PFSK-1 (cell line): ENCODE measurements at regions not wholly inside any gene's neighbourhood (a gene's known extent, or its start where the extent isn't known, plus 50 kb on each side); places are given as distances from the start of the nearest gene placed in this dataset.

Experiments used
- POLR2AphosphoS5 ChIP-seq: IDR thresholded peaks from 2 replicates; pipeline ENCODE4 v1.6.1; 2012; ENCODE audit warnings: low read depth, mild to moderate bottlenecking, control low read depth, low read length, moderate library complexity
- SIN3A ChIP-seq: IDR thresholded peaks from 2 replicates; pipeline ENCODE4 v1.6.1; 2012; ENCODE audit warnings: mild to moderate bottlenecking, low read length, moderate library complexity, borderline replicate concordance; ENCODE audit not compliant: insufficient read depth
- TF ChIP-seq, protein P1 (sequence below), 2 experiments: IDR thresholded peaks; 2 replicates each; pipeline versions ENCODE4 v1.6.1 to v1.8.0; 2011 to 2012; ENCODE audit warnings: low read depth in 2 of 2, low read length in 2 of 2, control low read depth in 1 of 2, inconsistent platforms in 1 of 2, mild to moderate bottlenecking in 1 of 2, moderate library complexity in 1 of 2; ENCODE audit not compliant: insufficient read depth in 1 of 2

DNA sequence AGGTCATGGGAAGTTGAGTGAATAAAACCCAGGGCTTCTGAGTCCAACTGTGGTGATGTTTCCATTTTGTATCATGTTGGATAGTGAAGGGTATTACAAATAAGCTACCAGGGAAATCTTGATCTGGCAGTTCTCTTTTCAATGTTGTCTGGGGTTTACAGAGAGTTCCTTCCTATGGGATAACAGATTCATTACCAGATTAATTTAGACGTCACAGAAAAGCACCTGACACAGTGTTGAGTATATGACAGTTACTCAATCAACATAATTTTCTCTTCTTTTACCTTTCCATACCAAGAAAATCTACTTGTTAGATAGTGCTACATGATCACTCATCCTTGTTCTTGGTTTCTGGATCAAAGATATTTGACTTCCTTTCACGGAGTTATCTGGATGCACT is 270.9 kb downstream of the ACTL7B start:
- TF ChIP-seq POLR2AphosphoS5 (no peak), SIN3A (no peak)
- TF ChIP-seq, protein P1, sequence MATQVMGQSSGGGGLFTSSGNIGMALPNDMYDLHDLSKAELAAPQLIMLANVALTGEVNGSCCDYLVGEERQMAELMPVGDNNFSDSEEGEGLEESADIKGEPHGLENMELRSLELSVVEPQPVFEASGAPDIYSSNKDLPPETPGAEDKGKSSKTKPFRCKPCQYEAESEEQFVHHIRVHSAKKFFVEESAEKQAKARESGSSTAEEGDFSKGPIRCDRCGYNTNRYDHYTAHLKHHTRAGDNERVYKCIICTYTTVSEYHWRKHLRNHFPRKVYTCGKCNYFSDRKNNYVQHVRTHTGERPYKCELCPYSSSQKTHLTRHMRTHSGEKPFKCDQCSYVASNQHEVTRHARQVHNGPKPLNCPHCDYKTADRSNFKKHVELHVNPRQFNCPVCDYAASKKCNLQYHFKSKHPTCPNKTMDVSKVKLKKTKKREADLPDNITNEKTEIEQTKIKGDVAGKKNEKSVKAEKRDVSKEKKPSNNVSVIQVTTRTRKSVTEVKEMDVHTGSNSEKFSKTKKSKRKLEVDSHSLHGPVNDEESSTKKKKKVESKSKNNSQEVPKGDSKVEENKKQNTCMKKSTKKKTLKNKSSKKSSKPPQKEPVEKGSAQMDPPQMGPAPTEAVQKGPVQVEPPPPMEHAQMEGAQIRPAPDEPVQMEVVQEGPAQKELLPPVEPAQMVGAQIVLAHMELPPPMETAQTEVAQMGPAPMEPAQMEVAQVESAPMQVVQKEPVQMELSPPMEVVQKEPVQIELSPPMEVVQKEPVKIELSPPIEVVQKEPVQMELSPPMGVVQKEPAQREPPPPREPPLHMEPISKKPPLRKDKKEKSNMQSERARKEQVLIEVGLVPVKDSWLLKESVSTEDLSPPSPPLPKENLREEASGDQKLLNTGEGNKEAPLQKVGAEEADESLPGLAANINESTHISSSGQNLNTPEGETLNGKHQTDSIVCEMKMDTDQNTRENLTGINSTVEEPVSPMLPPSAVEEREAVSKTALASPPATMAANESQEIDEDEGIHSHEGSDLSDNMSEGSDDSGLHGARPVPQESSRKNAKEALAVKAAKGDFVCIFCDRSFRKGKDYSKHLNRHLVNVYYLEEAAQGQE (IDR thresholded peaks at IDR 0.05; ENCODE audit: insufficient read depth in 1 of 2, low read depth in 2 of 2, low read length in 2 of 2) = no peak
